PFSK-1 (cell line): ENCODE measurements at regions not wholly inside any gene's neighbourhood (a gene's known extent, or its start where the extent isn't known, plus 50 kb on each side); places are given as distances from the start of the nearest gene placed in this dataset.

Source experiments
- FOXP2 ChIP-seq: optimal IDR thresholded peaks from 2 replicates; pipeline ENCODE3; 2011; ENCODE audit warnings: borderline replicate concordance, control low read depth, inconsistent platforms; ENCODE audit not compliant: insufficient read depth; ENCODE audit errors: extremely low read length, extremely low read depth
- POLR2AphosphoS5 ChIP-seq: IDR thresholded peaks from 2 replicates; pipeline ENCODE4 v1.6.1; 2012; ENCODE audit warnings: low read depth, mild to moderate bottlenecking, control low read depth, low read length, moderate library complexity
- SIN3A ChIP-seq: IDR thresholded peaks from 2 replicates; pipeline ENCODE4 v1.6.1; 2012; ENCODE audit warnings: mild to moderate bottlenecking, low read length, moderate library complexity, borderline replicate concordance; ENCODE audit not compliant: insufficient read depth
- TAF1 ChIP-seq: IDR thresholded peaks from 2 replicates; pipeline ENCODE4 v1.6.1; 2012; ENCODE audit warnings: low read length, control low read depth, borderline replicate concordance; ENCODE audit not compliant: insufficient read depth
- TF ChIP-seq, protein P1 (sequence below), 2 experiments: IDR thresholded peaks; 2 replicates each; pipeline versions ENCODE4 v1.6.1 to v1.8.0; 2011 to 2012; ENCODE audit warnings: low read depth in 2 of 2, low read length in 2 of 2, control low read depth in 1 of 2, inconsistent platforms in 1 of 2, mild to moderate bottlenecking in 1 of 2, moderate library complexity in 1 of 2; ENCODE audit not compliant: insufficient read depth in 1 of 2

- no peak for TF ChIP-seq SIN3A
These were observed 76.5 kb downstream of the RFLNA start for GRCh38 chr12:124371366-124371765.

GRCh38 chr12:124370851-124371250 is 76.0 kb downstream of the RFLNA start:
- no peak for TF ChIP-seq TAF1
- TF ChIP-seq SIN3A = no peak
- no peak for TF ChIP-seq POLR2AphosphoS5
- no peak for TF ChIP-seq FOXP2
- TF ChIP-seq, protein P1, sequence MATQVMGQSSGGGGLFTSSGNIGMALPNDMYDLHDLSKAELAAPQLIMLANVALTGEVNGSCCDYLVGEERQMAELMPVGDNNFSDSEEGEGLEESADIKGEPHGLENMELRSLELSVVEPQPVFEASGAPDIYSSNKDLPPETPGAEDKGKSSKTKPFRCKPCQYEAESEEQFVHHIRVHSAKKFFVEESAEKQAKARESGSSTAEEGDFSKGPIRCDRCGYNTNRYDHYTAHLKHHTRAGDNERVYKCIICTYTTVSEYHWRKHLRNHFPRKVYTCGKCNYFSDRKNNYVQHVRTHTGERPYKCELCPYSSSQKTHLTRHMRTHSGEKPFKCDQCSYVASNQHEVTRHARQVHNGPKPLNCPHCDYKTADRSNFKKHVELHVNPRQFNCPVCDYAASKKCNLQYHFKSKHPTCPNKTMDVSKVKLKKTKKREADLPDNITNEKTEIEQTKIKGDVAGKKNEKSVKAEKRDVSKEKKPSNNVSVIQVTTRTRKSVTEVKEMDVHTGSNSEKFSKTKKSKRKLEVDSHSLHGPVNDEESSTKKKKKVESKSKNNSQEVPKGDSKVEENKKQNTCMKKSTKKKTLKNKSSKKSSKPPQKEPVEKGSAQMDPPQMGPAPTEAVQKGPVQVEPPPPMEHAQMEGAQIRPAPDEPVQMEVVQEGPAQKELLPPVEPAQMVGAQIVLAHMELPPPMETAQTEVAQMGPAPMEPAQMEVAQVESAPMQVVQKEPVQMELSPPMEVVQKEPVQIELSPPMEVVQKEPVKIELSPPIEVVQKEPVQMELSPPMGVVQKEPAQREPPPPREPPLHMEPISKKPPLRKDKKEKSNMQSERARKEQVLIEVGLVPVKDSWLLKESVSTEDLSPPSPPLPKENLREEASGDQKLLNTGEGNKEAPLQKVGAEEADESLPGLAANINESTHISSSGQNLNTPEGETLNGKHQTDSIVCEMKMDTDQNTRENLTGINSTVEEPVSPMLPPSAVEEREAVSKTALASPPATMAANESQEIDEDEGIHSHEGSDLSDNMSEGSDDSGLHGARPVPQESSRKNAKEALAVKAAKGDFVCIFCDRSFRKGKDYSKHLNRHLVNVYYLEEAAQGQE (IDR thresholded peaks at IDR 0.05; ENCODE audit: insufficient read depth in 1 of 2, low read depth in 2 of 2, low read length in 2 of 2) = no peak

DNA sequence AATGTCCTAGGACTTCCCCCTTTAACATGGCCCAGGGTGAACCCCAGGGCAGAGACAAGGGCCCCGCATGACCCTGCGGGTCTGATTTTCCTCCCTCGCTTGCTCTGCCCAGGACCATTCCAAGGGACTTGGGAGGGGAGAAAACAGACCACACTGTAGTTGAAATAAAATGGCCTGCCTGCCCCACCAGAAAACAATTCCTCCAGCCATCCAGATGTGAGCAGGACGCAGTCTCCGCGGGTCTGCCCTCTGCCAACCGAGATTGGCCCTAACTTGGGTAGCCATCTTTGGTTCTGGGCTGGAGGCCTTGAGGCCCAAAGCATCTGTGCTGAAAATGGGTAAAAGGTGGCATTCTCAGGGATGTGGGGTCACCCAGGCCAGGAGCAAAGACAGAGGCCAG is 75.5 kb downstream of the RFLNA start:
- TF ChIP-seq SIN3A (no peak), TAF1 (no peak), FOXP2 (no peak), POLR2AphosphoS5 (no peak)
- TF ChIP-seq, protein P1 (IDR thresholded peaks at IDR 0.05; ENCODE audit: insufficient read depth in 1 of 2, low read depth in 2 of 2, low read length in 2 of 2) = no peak

DNA sequence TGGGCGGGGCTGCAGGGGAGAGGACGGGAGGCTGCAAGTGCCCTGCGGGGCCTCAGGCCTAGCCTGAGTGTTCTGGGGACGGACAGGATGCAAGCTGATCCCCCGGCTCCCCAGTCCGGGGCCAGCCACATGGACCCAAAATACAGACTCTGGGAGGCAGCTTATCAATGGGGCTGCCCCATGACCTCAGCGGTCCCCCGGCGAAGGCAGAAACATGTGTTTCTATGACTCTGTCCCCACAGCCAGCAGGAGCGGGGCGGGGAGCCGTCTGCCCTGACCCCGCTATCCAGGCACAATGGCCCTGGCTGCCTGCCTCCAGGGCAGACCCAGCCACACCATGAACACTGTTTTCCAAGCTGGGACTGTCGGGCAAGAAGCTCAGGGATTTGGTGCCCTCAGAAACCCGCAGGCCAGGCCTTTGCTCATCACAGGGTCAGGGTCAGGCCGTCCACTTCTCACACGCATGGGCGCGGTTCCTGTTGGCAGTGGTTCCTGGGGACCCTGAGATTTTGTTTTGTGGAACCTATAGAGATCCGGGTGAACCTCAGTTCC is 75.0 kb downstream of the RFLNA start:
- TF ChIP-seq SIN3A (no peak), TAF1 (no peak), POLR2AphosphoS5 (no peak), FOXP2 (no peak)
- TF ChIP-seq, protein P1 (IDR thresholded peaks at IDR 0.05; ENCODE audit: insufficient read depth in 1 of 2, low read depth in 2 of 2, low read length in 2 of 2) = no peak

DNA sequence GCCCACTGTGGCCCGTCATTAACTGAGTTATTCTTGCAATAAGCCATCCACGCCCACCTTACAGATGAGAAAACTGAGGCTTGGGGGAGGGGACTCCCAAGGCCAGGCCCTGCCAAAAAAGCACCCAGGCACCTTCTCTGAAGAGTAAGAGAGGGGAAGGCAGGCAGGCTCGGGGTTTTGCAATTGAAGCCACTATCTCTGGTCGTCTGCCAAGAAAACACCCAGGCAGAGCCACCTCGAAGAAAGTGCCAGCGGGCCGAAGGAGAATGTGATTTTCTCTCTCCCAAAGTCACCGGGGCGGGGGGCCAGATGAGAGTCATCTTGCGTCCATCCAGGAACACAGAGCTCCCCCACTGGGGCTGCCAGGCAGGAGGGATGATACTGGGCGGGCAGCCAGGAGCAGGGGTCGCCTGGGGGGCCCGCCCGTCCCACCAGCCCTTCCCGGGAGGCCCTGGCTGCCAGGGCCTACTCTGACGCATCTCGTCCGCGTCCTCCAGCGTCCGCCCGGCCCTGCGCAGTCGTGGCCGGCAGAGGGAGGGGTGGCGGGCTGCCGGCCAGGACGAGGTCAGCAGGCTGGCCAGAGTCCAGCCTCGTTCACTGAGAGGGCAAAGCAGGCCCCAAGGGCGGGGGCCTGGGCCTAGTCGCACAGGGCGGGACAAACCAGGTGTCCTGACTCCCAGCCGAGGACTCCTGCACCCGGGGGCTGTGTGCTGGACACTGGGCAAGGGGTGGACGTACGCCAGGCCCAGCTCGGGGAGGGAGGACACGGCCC is 74.3 kb downstream of the RFLNA start:
- TF ChIP-seq, protein P1 (IDR thresholded peaks at IDR 0.05; ENCODE audit: insufficient read depth in 1 of 2, low read depth in 2 of 2, low read length in 2 of 2) = no peak
- 0 out of 2 replicates have a peak, but pooled peaks have one; percentile 23 for TF ChIP-seq SIN3A
- peak; percentile 36; the same call in 1 of the 2 replicates for TF ChIP-seq POLR2AphosphoS5
- peak; percentile 86 for TF ChIP-seq FOXP2
- TF ChIP-seq TAF1 = no peak
